Esophagus squamous epithelium (tissue), 4 donors: ENCODE measurements at regions not wholly inside any gene's neighbourhood (a gene's known extent, or its start where the extent isn't known, plus 50 kb on each side); places are given as distances from the start of the nearest gene placed in this dataset.

ENCODE experiments used
- CTCF ChIP-seq, 6 experiments: fragments of 450-650 bp in 4 of 6; fragments of 200-600 bp in 2 of 6; sonication (generic) in 2 of 6; IDR thresholded peaks; one replicate each; pipeline ENCODE4 v1.5.1; 2016 to 2019; ENCODE audit warnings: antibody characterized with exemption in 6 of 6, mild to moderate bottlenecking in 4 of 6, moderate library complexity in 4 of 6
- POLR2A ChIP-seq, 4 donors: fragments of 450-650 bp; IDR thresholded peaks; one replicate each; pipeline ENCODE4 v1.6.1; 2017; ENCODE audit warnings: antibody characterized with exemption in 4 of 4, mild to moderate bottlenecking in 4 of 4, moderate library complexity in 3 of 4

- TF ChIP-seq CTCF (IDR thresholded peaks at IDR 0.05) (no peak), POLR2A (IDR thresholded peaks at IDR 0.05) (no peak)
Observed at GRCh38 chr4:15322006-15322405, 105.8 kb upstream of the C1QTNF7 start.
